HCT116 (cell line): ENCODE measurements at regions not wholly inside any gene's neighbourhood (a gene's known extent, or its start where the extent isn't known, plus 50 kb on each side); places are given as distances from the start of the nearest gene placed in this dataset.

Experiments
- ATAC-seq: fragments of 200-7000 bp; cut with Tn5 transposase; 2 replicates; pipeline ENCODE4 v1.9.1; 2020; ENCODE audit warnings: mild to moderate bottlenecking, moderate library complexity
- BruUV-seq: library from RNA; stranded (reverse); fragments of 400-500 nt; replicated peaks from 2 replicates; lab custom pipeline; 2021; lab: Mats Ljungman, UMichigan
- CTCF ChIA-PET: fragments of 300-600 bp; sonication (Branson Sonifier 250); formaldehyde crosslinking; loops from one replicate; lab custom pipeline; 2021; ENCODE audit warnings: antibody characterized with exemption; lab: Charles Lee
- POLR2A ChIA-PET: fragments of 300-600, 350-600 bp; sonication (Branson Sonifier 250); formaldehyde crosslinking; loops from one replicate; lab custom pipeline; 2021; ENCODE audit warnings: antibody characterized with exemption; lab: Charles Lee
- RAD21 ChIA-PET, 2 experiments: fragments of 300-600 bp; sonication (Branson Sonifier 250); formaldehyde crosslinking; loops; one replicate each; lab custom pipeline; 2023; ENCODE audit warnings: low total read pairs in 2 of 2; ENCODE audit not compliant: uncharacterized antibody in 2 of 2, unreplicated experiment in 2 of 2, low non-redundant PET in 1 of 2; lab: Charles Lee
- DNase-seq: peaks from one replicate; pipeline ENCODE4 v3.0.0-alpha.2; 2010; ENCODE audit warnings: low read depth, low spot score
- H2AFZ ChIP-seq: fragments of 200-600 bp; shearing (Covaris generic), sonication (generic); 2 replicates; pipeline ENCODE4 v1.6.1; 2017; ENCODE audit warnings: low read depth, mixed run types, mixed read lengths, antibody characterized with exemption, low read length; ENCODE audit not compliant: poor library complexity, severe bottlenecking
- H3K27ac ChIP-seq: 2 replicates; pipeline ENCODE4 v1.5.1; 2012; ENCODE audit warnings: low read depth, low read length
- H3K27me3 ChIP-seq: fragments of 200-600 bp; sonication (generic); 2 replicates; pipeline ENCODE4 v1.6.1; 2016; ENCODE audit warnings: mixed run types, low read length, mixed read lengths; ENCODE audit not compliant: insufficient read depth
- H3K36me3 ChIP-seq, 2 experiments: fragments of 200-500 bp in 1 of 2; fragments of 200-600 bp in 1 of 2; sonication (Bioruptor generic) in 1 of 2; sonication (generic) in 1 of 2; 2 replicates each; pipeline versions ENCODE4 v1.5.1 to v1.6.1; 2014 to 2016; ENCODE audit warnings: low read length in 2 of 2, inconsistent platforms in 1 of 2, mixed read lengths in 1 of 2, mixed run types in 1 of 2; ENCODE audit not compliant: insufficient read depth in 2 of 2, control insufficient read depth in 1 of 2
- H3K4me1 ChIP-seq, 2 experiments: fragments of 200-600 bp in 1 of 2; sonication (generic) in 1 of 2; 2 replicates each; pipeline versions ENCODE4 v1.5.1 to v1.6.1; 2012 to 2017; ENCODE audit warnings: low read length in 2 of 2, inconsistent platforms in 1 of 2, mild to moderate bottlenecking in 1 of 2, mixed read lengths in 1 of 2, mixed run types in 1 of 2, moderate library complexity in 1 of 2; ENCODE audit not compliant: insufficient read depth in 2 of 2, control insufficient read depth in 1 of 2
- H3K4me2 ChIP-seq: fragments of 200-600 bp; sonication (generic); 2 replicates; pipeline ENCODE4 v1.6.1; 2017; ENCODE audit warnings: mixed run types, low read length, mixed read lengths
- H3K4me3 ChIP-seq, 2 experiments: fragments of 200-600 bp in 1 of 2; sonication (generic) in 1 of 2; replicated peaks in 1 of 2; 2 replicates each; pipeline ENCODE4 v1.5.1; 2011 to 2016; ENCODE audit warnings: low read length in 2 of 2, control low read depth in 1 of 2, low read depth in 1 of 2, mild to moderate bottlenecking in 1 of 2, mixed read lengths in 1 of 2, mixed run types in 1 of 2
- H3K79me2 ChIP-seq: fragments of 200-600 bp; sonication (generic); 2 replicates; pipeline ENCODE4 v1.6.1; 2017; ENCODE audit warnings: mild to moderate bottlenecking, mixed run types, low read length, moderate library complexity, mixed read lengths; ENCODE audit not compliant: insufficient read depth
- H3K9ac ChIP-seq: fragments of 200-600 bp; sonication (generic); 2 replicates; pipeline ENCODE4 v1.6.1; 2016; ENCODE audit warnings: low read length, mixed read lengths
- H3K9me2 ChIP-seq: fragments of 200-600 bp; sonication (generic), shearing (Covaris generic); 2 replicates; pipeline ENCODE4 v1.6.1; 2017; ENCODE audit warnings: mixed run types, mild to moderate bottlenecking, moderate library complexity; ENCODE audit not compliant: insufficient read depth
- H3K9me3 ChIP-seq, 2 experiments: fragments of 200-500 bp in 1 of 2; fragments of 200-600 bp in 1 of 2; sonication (Bioruptor generic) in 1 of 2; sonication (generic) in 1 of 2; 2 replicates each; pipeline ENCODE4 v1.6.1; 2014 to 2017; ENCODE audit warnings: low read length in 2 of 2, mixed read lengths in 2 of 2, inconsistent platforms in 1 of 2, low read depth in 1 of 2, mild to moderate bottlenecking in 1 of 2, mixed run types in 1 of 2, moderate library complexity in 1 of 2; ENCODE audit not compliant: control insufficient read depth in 1 of 2, insufficient read depth in 1 of 2
- H4K20me1 ChIP-seq: fragments of 200-600 bp; sonication (generic), shearing (Covaris generic); 2 replicates; pipeline ENCODE4 v1.6.1; 2017; ENCODE audit warnings: mixed run types, mild to moderate bottlenecking, moderate library complexity; ENCODE audit not compliant: insufficient read depth
- CBX3 ChIP-seq: IDR thresholded peaks from 2 replicates; pipeline ENCODE4 v1.6.1; 2012; ENCODE audit warnings: low read depth
- CEBPB ChIP-seq: IDR thresholded peaks from 2 replicates; pipeline ENCODE4 v1.6.1; 2012; ENCODE audit warnings: low read depth
- EGR1 ChIP-seq: IDR thresholded peaks from 2 replicates; pipeline ENCODE4 v1.6.1; 2012; ENCODE audit warnings: low read depth
- ELF1 ChIP-seq: IDR thresholded peaks from 2 replicates; pipeline ENCODE4 v1.6.1; 2012; ENCODE audit warnings: low read depth, borderline replicate concordance
- EZH2 ChIP-seq: fragments of 200-600 bp; sonication (generic); IDR thresholded peaks from 2 replicates; pipeline ENCODE4 v1.6.1; 2017; ENCODE audit warnings: antibody characterized with exemption, mixed run types
- EZH2phosphoT487 ChIP-seq: fragments of 200-600 bp; IDR thresholded peaks from 2 replicates; pipeline ENCODE4 v1.6.1; 2018; ENCODE audit warnings: antibody characterized with exemption, borderline replicate concordance
- FOSL1 ChIP-seq: IDR thresholded peaks from 2 replicates; pipeline ENCODE4 v1.6.1; 2012; ENCODE audit warnings: low read depth
- POLR2A ChIP-seq: IDR thresholded peaks from 2 replicates; pipeline ENCODE4 v1.7.0; 2011; ENCODE audit warnings: borderline replicate concordance; ENCODE audit not compliant: insufficient read depth, insufficient read length; ENCODE audit errors: extremely low read depth
- POLR2AphosphoS5 ChIP-seq: IDR thresholded peaks from 2 replicates; pipeline ENCODE4 v1.6.1; 2011; ENCODE audit warnings: mild to moderate bottlenecking, low read depth, low read length, moderate library complexity
- RAD21 ChIP-seq: IDR thresholded peaks from 2 replicates; pipeline ENCODE4 v1.6.1; 2012; ENCODE audit warnings: low read depth, mild to moderate bottlenecking
- SIN3A ChIP-seq: IDR thresholded peaks from 2 replicates; pipeline ENCODE4 v1.6.1; 2012; ENCODE audit warnings: low read depth
- SP1 ChIP-seq: IDR thresholded peaks from 2 replicates; pipeline ENCODE4 v1.6.1; 2012; ENCODE audit warnings: low read depth
- SRF ChIP-seq: IDR thresholded peaks from 2 replicates; pipeline ENCODE4 v1.6.1; 2012; ENCODE audit warnings: low read depth
- TCF7L2 ChIP-seq: IDR thresholded peaks from 2 replicates; pipeline ENCODE4 v1.7.0; 2011; ENCODE audit warnings: borderline replicate concordance, inconsistent platforms; ENCODE audit not compliant: insufficient read depth, insufficient read length; ENCODE audit errors: extremely low read depth
- YY1 ChIP-seq: IDR thresholded peaks from 2 replicates; pipeline ENCODE4 v1.6.1; 2011; ENCODE audit warnings: low read length, low read depth, moderate library complexity, mild to moderate bottlenecking; ENCODE audit not compliant: insufficient replicate concordance; ENCODE audit errors: extremely low read depth
- ZNF274 ChIP-seq: fragments of 200-500 bp; sonication (Bioruptor generic); IDR thresholded peaks from 2 replicates; pipeline ENCODE4 v1.6.1; 2014; ENCODE audit warnings: mild to moderate bottlenecking, low read depth, low read length, inconsistent platforms
- intact Hi-C: fragments of 100-400 bp; cut with micrococcal nuclease; formaldehyde crosslinking; loops from 2 replicates; pipeline ENCODE4 v1.10.0; 2022
- TF ChIP-seq, protein P1 (sequence below): IDR thresholded peaks from 2 replicates; pipeline ENCODE4 v1.6.1; 2011; ENCODE audit warnings: mild to moderate bottlenecking, low read length, moderate library complexity; ENCODE audit not compliant: insufficient replicate concordance; ENCODE audit errors: extremely low read depth
- TF ChIP-seq, protein P2 (sequence below), 3 experiments: fragments of 200-600 bp in 1 of 3; sonication (generic) in 1 of 3; IDR thresholded peaks in 2 of 3; conservative IDR thresholded peaks in 1 of 3; 2 replicates each; pipeline ENCODE4 v1.5.1; 2012 to 2017; ENCODE audit warnings: low read depth in 2 of 3, low read length in 2 of 3, antibody characterized with exemption in 1 of 3, borderline replicate concordance in 1 of 3, control low read depth in 1 of 3, mild to moderate bottlenecking in 1 of 3, mixed read lengths in 1 of 3, mixed run types in 1 of 3, moderate library complexity in 1 of 3; ENCODE audit not compliant: insufficient read depth in 1 of 3
- TF ChIP-seq, protein P3 (sequence below): IDR thresholded peaks from 2 replicates; pipeline ENCODE4 v1.6.1; 2012
- TF ChIP-seq, protein P4 (sequence below): IDR thresholded peaks from 2 replicates; pipeline ENCODE4 v1.6.1; 2012; ENCODE audit warnings: low read depth

DNA sequence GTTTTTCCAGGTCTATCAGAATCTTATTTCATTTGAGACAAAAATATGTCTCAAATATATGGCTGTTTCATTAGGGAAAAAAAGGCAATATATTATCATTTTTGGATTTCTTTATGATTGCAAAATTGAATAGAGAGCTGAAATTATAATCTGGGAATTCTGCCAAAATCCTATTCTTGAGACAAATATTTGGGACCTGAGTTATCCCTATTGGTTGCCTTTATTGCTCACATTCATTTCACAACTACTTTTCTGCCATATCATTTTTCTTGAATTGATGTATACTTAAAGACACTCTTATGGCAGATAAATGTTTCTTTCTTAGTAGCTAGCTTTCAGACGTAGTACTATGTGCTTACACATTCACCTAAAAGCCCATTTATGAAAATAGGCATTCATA, 241.6 kb upstream of the NOVA1 start:
- Histone ChIP-seq H3K27ac (no peak overlapping the region), H3K9ac (no peak overlapping the region), H3K9me2 (no peaks in the 10 kb centered on the region), H3K4me1 (no peaks in the 10 kb centered on the region), H3K36me3 (no peaks in the 10 kb centered on the region), H3K9me3 (peaks cover 20 to 37% of the 10 kb centered on the region in 2 experiments; a peak in 2 of 4 replicates), H4K20me1 (no peaks in the 10 kb centered on the region), H3K4me3 (no peak overlapping the region), H3K27me3 (no peaks in the 10 kb centered on the region), H3K79me2 (no peaks in the 10 kb centered on the region), H2AFZ (no peak overlapping the region), H3K4me2 (no peak overlapping the region)
- BruUV-seq, result no TSS peak
- CTCF ChIA-PET, result no interaction called here
- ATAC-seq (no peak), DNase-seq (no peak)
- intact Hi-C loops, result no loop called here
- TF ChIP-seq TCF7L2 (no peak), POLR2AphosphoS5 (no peak), ELF1 (no peak), SRF (no peak), SIN3A (no peak), EGR1 (no peak), YY1 (no peak), CEBPB (no peak), EZH2phosphoT487 (no peak), SP1 (no peak), CBX3 (no peak), POLR2A (no peak), RAD21 (no peak), EZH2 (no peak), FOSL1 (no peak), ZNF274 (no peak)
- TF ChIP-seq, protein P1, sequence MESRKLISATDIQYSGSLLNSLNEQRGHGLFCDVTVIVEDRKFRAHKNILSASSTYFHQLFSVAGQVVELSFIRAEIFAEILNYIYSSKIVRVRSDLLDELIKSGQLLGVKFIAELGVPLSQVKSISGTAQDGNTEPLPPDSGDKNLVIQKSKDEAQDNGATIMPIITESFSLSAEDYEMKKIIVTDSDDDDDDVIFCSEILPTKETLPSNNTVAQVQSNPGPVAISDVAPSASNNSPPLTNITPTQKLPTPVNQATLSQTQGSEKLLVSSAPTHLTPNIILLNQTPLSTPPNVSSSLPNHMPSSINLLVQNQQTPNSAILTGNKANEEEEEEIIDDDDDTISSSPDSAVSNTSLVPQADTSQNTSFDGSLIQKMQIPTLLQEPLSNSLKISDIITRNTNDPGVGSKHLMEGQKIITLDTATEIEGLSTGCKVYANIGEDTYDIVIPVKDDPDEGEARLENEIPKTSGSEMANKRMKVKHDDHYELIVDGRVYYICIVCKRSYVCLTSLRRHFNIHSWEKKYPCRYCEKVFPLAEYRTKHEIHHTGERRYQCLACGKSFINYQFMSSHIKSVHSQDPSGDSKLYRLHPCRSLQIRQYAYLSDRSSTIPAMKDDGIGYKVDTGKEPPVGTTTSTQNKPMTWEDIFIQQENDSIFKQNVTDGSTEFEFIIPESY, result no peak
- TF ChIP-seq, protein P2, sequence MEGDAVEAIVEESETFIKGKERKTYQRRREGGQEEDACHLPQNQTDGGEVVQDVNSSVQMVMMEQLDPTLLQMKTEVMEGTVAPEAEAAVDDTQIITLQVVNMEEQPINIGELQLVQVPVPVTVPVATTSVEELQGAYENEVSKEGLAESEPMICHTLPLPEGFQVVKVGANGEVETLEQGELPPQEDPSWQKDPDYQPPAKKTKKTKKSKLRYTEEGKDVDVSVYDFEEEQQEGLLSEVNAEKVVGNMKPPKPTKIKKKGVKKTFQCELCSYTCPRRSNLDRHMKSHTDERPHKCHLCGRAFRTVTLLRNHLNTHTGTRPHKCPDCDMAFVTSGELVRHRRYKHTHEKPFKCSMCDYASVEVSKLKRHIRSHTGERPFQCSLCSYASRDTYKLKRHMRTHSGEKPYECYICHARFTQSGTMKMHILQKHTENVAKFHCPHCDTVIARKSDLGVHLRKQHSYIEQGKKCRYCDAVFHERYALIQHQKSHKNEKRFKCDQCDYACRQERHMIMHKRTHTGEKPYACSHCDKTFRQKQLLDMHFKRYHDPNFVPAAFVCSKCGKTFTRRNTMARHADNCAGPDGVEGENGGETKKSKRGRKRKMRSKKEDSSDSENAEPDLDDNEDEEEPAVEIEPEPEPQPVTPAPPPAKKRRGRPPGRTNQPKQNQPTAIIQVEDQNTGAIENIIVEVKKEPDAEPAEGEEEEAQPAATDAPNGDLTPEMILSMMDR (IDR thresholded peaks at IDR 0.05 in 2 of 3, conservative IDR thresholded peaks at IDR 0.05 in 1 of 3; ENCODE audit: borderline replicate concordance in 1 of 3, insufficient read depth in 1 of 3, low read depth in 2 of 3, low read length in 2 of 3), result no peak
- TF ChIP-seq, protein P3, sequence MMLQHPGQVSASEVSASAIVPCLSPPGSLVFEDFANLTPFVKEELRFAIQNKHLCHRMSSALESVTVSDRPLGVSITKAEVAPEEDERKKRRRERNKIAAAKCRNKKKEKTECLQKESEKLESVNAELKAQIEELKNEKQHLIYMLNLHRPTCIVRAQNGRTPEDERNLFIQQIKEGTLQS, result no peak
- TF ChIP-seq, protein P4, sequence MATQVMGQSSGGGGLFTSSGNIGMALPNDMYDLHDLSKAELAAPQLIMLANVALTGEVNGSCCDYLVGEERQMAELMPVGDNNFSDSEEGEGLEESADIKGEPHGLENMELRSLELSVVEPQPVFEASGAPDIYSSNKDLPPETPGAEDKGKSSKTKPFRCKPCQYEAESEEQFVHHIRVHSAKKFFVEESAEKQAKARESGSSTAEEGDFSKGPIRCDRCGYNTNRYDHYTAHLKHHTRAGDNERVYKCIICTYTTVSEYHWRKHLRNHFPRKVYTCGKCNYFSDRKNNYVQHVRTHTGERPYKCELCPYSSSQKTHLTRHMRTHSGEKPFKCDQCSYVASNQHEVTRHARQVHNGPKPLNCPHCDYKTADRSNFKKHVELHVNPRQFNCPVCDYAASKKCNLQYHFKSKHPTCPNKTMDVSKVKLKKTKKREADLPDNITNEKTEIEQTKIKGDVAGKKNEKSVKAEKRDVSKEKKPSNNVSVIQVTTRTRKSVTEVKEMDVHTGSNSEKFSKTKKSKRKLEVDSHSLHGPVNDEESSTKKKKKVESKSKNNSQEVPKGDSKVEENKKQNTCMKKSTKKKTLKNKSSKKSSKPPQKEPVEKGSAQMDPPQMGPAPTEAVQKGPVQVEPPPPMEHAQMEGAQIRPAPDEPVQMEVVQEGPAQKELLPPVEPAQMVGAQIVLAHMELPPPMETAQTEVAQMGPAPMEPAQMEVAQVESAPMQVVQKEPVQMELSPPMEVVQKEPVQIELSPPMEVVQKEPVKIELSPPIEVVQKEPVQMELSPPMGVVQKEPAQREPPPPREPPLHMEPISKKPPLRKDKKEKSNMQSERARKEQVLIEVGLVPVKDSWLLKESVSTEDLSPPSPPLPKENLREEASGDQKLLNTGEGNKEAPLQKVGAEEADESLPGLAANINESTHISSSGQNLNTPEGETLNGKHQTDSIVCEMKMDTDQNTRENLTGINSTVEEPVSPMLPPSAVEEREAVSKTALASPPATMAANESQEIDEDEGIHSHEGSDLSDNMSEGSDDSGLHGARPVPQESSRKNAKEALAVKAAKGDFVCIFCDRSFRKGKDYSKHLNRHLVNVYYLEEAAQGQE, result no peak
- RAD21 ChIA-PET, result no interaction called here
- POLR2A ChIA-PET, result no interaction called here
